GM10266 (cell line): ENCODE measurements at regions not wholly inside any gene's neighbourhood (a gene's known extent, or its start where the extent isn't known, plus 50 kb on each side); places are given as distances from the start of the nearest gene placed in this dataset.
"Not testable (repeated sequence)": the region's sequence is repeated elsewhere in the genome, so short reads cannot be mapped to it uniquely, and the experiment has no call there.

Experiments used
- DNase-seq: peaks from one replicate; pipeline ENCODE4 v3.0.0; 2012; ENCODE audit errors: extremely low spot score
- CTCF ChIP-seq: IDR thresholded peaks from 2 replicates; pipeline ENCODE4 v1.5.1; 2012; ENCODE audit warnings: mild to moderate bottlenecking, low read depth; ENCODE audit not compliant: control insufficient read depth, insufficient read depth; ENCODE audit errors: missing control alignments

- DNase-seq: no peak
- TF ChIP-seq CTCF: no peak
These were observed 98.2 kb upstream of the NAA20 start for GRCh38 chr20:19918965-19919329.

GRCh38 chr20:19920381-19921138, 96.6 kb upstream of the NAA20 start:
- no peak for TF ChIP-seq CTCF
- no peak for DNase-seq

GRCh38 chr20:19921284-19921793, 95.8 kb upstream of the NAA20 start:
- no peak for TF ChIP-seq CTCF
- no peak for DNase-seq

GRCh38 chr20:19921829-19922228, 95.3 kb upstream of the NAA20 start:
- not testable (repeated sequence) for DNase-seq

GRCh38 chr20:19922716-19923115, 94.4 kb upstream of the NAA20 start:
- TF ChIP-seq CTCF: no peak
- no peak for DNase-seq

GRCh38 chr20:19923762-19924161, 93.4 kb upstream of the NAA20 start:
- no peak for TF ChIP-seq CTCF
- no peak for DNase-seq

GRCh38 chr20:19924255-19924654, 92.9 kb upstream of the NAA20 start:
- no peak for TF ChIP-seq CTCF
- DNase-seq: no peak
